Peyer's patch (tissue), 4 donors: ENCODE measurements at regions not wholly inside any gene's neighbourhood (a gene's known extent, or its start where the extent isn't known, plus 50 kb on each side); places are given as distances from the start of the nearest gene placed in this dataset.

Source experiments
- POLR2A ChIP-seq, 2 donors: fragments of 450-650 bp; IDR thresholded peaks; one replicate each; pipeline ENCODE4 v1.5.1; 2017; ENCODE audit warnings: antibody characterized with exemption in 2 of 2, mild to moderate bottlenecking in 2 of 2, moderate library complexity in 2 of 2
- TF ChIP-seq, protein P1 (sequence below), 6 experiments: fragments of 450-650 bp in 4 of 6; fragments of 200-600 bp in 2 of 6; sonication (generic) in 1 of 6; IDR thresholded peaks; one replicate each; pipeline ENCODE4 v1.5.1; 2017 to 2019; ENCODE audit warnings: antibody characterized with exemption in 6 of 6, mild to moderate bottlenecking in 3 of 6, moderate library complexity in 1 of 6

DNA sequence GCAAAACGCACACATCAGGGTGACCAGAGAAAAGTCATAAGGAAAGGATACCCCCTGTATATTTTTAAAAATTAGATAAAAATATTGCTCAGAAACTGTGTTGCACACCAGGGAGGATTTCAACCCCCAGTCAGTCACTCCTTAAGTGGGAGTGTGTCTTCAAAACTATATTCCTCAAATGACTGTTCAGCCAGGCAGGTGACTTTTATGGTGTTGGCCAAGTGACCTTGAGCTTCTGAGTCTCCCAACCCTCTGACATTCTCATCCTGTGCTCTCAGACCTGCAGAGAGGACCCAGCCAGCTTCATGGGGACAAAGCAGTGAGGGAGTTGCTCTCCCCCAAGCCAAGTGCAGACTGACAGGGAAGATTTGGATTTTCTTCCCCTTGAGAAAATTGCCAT, 311.9 kb upstream of the JARID2 start:
- TF ChIP-seq POLR2A (IDR thresholded peaks at IDR 0.05), result no peak
- TF ChIP-seq, protein P1, sequence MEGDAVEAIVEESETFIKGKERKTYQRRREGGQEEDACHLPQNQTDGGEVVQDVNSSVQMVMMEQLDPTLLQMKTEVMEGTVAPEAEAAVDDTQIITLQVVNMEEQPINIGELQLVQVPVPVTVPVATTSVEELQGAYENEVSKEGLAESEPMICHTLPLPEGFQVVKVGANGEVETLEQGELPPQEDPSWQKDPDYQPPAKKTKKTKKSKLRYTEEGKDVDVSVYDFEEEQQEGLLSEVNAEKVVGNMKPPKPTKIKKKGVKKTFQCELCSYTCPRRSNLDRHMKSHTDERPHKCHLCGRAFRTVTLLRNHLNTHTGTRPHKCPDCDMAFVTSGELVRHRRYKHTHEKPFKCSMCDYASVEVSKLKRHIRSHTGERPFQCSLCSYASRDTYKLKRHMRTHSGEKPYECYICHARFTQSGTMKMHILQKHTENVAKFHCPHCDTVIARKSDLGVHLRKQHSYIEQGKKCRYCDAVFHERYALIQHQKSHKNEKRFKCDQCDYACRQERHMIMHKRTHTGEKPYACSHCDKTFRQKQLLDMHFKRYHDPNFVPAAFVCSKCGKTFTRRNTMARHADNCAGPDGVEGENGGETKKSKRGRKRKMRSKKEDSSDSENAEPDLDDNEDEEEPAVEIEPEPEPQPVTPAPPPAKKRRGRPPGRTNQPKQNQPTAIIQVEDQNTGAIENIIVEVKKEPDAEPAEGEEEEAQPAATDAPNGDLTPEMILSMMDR (IDR thresholded peaks at IDR 0.05), result no peak
